Activated effector memory CD4-positive, alpha-beta T cell treated with Interleukin-2 at 50 U/mL for 16 hours (primary cell): ENCODE measurements at regions not wholly inside any gene's neighbourhood (a gene's known extent, or its start where the extent isn't known, plus 50 kb on each side); places are given as distances from the start of the nearest gene placed in this dataset.

ENCODE experiments used
- DNase-seq: peaks from one replicate; pipeline ENCODE4 v3.0.0-alpha.2; 2020

DNA sequence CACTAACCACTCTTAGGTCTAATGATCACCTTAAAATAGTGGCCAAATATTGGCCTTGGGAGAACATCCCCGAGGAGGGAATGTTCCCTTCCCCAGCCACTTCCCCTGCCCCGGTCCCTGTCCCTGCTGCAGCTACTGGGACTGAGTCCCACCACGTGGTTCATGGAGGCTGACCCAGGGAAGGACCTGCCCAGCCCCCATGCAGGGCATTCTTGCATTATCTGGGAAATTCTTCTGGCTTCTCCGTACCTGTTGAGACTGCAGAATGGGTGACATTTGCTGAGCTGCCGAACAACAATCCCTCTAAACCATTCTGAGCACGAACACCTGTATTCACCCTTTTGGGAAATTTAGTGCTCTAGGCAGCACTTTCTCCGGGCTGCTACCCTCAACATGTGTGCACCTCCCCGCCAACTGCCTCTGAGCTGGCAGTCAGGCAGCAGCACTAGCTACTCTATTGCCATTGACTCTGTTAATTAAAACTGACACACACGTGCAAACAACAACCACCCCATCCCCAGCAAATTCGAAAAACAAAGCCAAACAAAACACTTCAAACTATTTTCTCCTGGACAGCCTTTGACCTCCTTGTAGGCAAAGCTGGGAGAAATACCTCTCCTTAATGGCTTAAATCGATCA is 567.4 kb upstream of the MKI67 start:
- DNase-seq = no peak

DNA sequence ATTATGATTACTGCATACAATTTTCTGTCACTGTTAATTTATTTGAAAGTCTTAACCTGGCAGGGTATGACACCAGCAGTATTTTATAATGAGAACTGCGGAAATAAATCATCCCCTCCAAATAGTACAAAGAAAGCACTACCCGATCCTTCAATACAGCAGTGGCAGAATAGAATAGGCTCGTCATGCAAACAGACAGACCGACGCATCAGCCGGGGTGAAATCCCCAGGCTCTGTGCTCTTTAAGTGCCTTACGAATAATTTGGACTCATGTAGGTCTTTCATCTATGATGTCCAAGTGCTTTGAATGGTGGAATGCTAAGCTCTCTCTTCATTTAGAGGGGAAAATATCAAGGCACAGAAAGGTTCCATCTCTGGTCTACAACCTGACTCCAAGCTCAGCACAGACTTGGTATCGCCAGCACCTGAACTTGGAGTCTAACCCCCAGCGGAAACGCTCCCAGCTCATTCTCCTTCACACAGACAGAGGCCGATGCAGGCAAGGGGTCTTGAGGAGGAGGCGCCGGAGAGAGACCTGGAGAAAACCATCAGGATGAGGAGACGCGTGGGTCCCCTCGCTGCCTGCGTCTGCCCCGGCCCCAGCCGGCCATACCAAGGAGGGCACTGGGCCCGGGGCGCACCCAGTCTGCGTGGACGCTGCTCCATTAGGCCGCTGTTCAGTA is 568.1 kb upstream of the MKI67 start:
- DNase-seq = no peak

DNA sequence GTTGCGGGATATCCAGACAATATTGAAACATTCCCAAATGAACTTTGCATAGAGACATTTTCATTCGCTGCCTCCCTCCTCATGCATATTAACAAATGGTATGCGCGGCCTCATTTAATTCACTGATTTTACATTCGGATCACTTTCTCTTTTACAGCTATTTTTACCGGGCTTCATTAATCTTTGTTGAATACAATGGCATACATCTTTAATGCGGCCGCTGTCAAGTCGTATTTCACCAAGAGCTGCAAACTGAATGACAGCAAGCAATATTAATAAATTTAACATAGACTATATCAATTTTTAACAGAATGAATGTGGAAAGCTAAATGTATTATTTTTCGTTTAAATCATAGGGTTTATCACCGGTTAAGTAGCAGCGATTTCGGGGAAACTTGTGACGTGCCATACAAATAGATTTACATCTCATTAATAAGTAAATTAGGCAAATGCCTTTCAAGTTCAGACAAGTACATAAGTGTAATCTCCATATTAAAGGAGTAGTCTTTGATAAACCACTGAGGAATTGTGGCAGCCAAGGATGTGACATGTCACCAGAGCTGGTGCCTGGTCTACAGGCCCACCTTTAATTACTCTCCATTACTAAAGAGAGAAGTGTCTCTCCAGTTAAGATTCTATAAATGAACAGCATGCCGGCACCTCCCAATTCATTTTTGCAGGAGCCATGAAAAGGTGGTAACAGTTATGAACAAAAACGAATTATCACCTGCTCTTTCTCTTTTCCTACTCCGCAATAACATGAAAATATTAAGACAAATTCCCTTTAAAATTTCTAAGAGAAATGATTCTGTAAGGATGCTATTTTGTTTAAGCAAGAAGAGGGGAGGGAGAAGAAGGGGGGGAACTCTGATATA is 568.9 kb upstream of the MKI67 start:
- no peak for DNase-seq

DNA sequence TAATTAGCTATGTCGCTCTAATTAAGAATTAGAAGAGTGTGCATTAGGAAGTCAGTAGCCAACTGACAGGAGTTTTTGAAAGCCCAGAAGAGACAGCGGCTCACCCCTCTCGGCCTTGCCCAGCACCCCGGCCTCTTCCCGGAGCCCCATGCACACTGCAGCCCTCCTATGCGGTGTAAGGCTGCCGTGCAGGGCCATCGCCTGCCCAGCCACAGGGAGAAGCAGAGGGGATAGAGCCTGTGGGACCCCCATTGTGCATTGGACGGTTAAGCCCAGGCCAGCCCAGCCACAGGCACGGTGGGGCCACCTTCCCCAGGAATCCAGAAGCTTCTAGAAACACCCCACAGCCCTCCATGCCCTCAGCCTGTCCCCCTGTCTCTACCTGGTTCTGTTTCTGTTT is 569.7 kb upstream of the MKI67 start:
- no peak for DNase-seq

DNA sequence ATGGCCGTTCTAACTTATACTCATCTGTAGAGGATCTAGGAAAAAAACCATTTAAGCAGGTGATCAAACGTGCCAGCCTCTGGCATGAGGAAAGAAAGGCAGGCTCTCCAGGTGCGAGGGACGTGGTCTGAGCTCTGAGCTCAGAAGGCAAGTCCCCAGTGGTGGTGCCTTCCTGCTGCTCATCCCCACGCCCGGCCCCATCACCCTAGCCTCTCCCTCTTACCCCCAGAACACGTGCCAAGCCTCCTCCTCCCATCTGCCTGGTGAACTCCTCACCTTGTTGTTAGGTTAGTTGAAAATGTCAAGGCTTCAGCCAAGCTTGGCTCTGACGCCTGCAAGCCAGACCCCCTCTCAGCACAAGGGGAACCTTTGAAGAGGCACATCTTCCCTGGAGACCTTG is 571.2 kb upstream of the MKI67 start:
- no peak for DNase-seq

DNA sequence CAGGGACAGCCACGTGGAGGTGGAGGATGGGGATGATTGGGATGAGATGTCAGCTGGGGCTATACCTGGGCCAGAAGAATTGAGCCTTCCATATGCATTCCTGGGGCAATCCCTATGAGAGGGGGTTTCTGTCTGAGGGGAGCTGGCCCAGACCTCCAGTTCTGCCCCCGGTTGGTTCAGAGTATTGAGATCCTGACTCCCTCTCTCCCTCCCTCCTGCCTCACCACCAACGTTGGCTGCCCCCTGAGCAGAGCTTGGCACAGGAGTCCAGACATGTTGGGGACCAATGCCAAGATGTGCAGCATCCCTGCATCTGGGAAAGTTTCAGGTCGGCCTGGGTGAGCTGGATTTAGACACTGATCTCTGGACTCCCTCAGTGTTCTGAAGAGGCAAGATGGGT is 575.2 kb upstream of the MKI67 start:
- DNase-seq = no peak

DNA sequence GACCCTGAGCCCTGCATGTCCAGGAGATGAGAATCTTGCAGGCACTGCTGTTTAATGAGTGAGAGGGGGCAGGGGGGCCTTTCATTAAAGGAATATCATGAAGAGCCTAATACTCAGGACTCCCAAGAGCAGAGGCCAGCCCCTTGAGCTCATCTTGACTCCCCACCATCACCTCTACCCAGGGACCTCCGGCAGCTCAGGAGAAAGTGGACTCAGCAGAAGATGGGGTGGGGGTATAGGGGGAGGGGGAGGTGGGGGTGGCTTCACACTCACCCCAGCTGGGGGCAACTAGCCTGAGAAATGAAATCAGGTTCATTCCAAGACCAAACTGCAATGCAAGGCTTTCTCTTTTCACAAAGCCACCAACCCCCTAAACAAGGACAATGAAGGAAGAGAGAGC is 575.6 kb upstream of the MKI67 start:
- no peak for DNase-seq

DNA sequence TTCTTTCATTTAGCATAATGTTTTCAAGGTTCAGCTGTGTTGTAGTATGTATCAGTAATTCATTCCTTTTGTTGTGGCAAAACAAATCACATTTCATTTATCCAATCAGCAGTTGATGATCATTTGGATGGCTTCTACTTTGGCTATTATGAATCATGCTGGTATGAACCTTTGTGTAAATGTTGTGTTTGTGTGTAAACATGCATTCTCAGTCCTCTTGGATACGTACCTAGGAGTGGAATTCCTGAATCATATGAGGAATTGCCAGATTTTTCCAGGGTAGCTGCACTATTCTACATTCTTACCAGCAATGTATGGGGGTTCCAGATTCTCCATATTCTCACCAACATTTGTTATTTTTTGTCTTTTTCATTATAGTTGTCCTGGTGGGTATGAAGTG is 578.5 kb upstream of the MKI67 start:
- DNase-seq = no peak

DNA sequence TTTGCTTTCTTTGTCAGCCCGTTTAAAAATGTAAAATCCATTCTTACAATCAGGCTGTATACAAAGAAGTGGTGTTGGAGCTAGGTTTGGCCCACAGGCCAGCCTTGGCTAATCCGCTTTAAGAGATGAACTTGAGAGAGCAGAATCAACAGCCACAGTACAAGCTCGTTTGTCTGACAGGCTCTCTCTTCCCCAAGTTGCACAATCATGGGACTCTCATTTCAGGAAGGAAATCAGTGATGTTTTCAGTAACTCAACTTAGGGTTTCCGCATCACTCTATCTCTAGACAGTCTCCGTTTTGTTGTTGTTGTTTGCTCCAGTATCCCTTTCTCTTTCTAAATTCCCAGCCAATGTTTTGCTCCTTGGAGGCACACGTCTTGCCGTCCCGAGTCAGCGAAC is 582.0 kb upstream of the MKI67 start:
- no peak for DNase-seq

DNA sequence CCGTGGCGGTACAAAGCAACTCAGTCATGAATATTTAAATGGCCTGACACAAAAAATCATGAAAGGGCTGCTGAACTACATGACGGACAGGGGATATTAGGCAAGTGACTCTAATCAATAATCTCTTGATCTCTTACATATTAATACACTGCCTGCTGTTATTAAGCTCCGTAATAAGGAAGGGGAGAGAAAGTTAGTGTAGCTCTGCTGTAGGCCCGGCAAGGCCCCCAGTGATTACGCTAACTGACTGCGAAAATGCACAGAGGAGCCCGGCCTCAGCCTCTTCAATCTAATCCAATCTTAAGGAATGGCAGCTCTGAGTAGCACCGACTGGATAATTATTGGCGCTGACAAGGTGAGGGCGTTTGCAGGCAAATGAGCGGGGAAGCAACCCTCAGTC is 583.5 kb upstream of the MKI67 start:
- DNase-seq = no peak

DNA sequence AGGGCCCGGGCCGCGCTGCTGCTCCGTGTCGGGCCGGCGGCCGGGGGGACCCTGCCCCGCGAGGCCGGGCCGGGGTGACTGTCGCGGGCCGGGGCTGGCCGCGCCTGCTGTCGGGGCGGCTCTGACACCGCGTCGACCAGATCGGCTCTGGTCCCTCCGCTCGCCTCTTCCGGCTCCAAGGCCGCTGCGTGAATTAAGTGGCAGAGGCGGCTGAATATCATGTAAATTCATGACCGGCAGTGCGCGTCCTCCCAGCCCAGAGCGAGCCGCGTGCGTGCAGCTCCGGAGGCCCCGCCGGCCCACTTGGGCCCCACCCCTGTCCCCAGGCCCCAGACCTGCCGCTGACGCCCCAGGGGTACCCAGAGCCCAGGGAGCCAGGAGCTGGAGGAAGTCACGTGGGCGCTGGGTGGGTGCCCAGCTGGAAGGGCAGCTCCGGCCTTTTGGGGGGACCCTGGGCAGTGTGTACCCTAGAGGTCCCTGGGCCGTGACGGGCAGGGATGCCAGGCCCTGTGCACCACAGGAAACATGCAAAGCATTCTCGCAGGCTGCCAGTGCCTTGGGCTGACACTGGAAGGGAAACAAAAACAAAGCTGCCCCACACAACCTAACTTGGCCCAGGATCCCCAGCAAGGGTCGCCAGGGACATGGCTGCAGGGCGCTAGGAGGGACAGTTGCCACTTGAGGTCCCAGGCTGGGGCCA is 584.0 kb upstream of the MKI67 start:
- no peak for DNase-seq

DNA sequence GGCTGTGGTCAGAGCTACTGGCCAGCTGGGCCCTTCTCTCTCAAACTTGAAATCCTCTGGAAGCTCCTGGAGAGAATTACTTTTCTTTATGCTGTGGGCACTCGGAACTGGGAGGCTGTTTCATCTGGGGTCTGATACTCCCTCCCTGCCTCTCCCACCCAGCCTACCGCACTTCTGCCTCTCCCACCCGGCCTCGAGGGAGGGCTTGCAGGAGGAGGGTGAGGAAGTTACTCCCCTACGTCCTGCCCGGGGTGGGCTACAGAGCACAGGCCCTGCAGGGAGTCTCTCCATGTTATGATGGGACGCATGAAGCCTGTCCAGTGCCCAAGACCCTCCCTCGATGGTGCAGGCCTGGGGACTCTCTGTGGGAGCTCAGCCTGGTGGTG is 584.6 kb upstream of the MKI67 start:
- DNase-seq = no peak

DNA sequence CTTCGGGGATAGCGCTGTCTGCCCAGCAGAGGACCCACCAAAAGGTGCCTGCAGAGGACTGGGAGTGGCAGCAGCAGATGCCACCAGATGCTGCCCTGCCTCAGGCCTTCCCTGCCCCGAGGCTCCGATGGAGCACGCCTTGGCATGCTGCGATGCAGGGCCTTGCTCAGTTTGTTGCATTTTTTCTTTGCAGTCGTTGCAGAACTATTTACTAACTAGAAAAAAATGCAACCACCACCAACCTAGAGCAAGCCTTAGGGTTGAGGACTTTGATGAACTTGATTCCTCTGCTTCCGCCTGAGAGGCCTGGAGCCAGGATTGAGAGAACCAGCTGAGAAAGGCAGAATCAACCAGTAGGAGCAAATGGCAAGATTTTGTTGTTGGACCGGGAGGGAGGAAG is 585.6 kb upstream of the MKI67 start:
- DNase-seq = no peak

DNA sequence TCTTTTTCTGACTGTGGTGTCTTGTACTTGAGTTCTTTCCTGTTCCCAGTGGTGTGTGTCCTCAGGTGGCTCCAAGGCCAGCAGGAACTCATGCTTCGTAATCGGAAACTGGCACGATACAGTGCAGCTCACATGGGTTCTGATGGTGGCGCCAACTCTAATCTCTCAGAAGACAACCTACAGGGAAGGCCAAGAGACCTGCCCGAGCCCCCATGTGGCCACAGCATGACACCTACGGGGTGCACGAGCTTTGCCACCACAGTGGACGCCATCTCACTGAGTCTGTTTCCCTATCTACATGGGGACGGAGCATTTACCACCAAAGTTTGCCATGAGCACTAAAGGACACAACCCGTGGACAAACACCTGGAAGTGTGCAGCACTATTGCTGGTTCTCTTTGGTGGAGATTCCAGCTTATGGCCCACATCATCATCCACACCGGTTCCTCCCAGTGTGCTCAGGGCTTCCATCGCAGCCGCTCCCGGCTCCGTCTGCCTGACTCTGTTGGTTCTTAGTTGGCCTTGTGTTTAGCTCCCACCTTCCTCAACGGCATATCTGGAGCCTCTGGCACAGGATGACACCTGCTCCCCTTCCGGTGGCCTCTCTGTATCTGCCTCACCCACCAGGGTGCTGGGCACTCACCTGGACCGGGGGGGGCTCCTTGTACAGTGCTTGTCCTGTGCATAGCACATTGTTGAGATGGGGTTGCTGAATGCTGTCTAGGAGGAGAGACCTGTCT is 586.6 kb upstream of the MKI67 start:
- DNase-seq = no peak

DNA sequence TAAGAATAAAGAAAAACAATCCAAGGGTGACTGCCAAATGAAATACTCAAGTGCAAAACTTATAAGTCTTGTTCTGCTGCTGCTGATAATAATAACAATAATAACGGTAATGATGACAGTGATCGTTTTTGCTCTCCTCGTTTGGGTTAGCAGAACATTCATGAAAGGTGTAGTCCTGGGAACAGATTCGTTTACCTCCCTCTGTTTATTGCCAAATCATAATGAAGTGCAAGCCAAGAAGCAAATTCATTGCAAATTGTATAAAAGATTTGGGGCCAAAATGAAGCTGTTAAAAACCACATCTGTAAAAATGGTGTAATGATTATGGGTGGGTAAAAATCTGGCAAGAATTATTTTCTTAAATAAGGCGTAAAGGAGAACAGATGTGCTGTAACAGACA is 587.2 kb upstream of the MKI67 start:
- DNase-seq = no peak

DNA sequence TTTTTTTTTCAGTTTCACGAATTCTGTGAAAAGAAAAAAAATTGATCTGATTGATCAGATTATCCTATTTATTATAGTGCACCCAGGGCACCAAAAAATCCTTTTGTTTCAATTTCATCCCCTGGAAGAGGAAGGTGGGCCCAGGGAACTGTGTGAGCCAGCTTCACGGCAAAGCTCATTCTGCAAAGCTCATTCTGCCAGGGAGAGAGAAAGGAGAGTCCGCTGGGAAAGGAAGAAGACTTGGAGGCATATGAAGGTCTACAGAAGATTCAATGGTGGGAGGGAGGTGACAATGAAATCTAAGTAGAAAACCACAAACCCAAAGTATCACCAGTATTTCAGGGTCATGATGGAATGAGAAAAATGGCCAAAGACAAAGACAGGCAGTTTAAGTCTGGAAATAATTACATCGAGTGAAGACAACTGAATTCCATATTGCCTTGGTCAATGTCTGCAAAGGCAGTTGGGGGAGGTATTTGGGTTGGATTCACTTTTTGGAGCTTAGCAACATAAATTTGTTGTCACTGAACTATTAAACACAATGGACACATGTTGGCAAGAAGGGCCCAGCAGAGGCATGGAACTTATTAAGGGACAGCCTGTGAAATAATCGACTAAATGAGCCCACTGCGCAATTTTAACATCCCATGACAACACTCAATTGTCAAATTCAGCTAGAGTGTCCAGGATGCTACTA is 587.8 kb upstream of the MKI67 start:
- no peak for DNase-seq

DNA sequence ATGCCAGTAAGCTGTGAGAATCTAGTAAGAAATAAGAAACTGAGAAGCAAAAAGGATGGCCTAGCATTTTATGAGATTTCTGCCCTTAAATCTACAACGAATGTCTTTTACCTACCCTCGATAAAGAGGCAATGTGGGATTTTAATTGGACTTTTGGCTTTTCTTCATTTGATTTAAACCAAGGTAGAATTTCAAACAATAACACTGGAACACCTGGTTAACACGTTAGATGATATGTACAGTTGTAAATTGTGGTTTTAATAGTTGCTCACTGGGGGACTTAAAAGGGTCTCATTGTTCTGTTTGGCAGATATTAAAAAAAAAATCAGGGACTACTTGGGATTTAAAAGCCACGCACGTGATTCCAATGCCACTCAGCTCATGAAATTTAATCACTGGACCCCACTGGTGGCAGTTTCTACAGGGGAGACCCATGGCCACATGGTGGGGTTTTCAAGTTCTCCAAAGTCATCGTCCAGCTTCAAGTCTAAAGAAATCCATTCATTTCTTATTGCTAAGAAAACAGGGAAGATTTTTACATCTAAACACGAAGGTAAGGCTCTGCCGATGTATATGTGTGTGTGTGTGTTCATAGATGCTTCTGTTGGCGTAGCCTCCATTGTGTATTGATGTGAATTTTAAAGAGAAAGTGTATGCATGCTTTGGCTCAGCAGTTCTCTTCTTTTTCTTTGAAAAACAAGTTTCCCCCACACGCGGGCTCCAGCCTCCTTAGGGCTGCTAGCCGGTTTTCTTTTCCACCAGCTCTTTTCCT is 588.6 kb upstream of the MKI67 start:
- DNase-seq = no peak

DNA sequence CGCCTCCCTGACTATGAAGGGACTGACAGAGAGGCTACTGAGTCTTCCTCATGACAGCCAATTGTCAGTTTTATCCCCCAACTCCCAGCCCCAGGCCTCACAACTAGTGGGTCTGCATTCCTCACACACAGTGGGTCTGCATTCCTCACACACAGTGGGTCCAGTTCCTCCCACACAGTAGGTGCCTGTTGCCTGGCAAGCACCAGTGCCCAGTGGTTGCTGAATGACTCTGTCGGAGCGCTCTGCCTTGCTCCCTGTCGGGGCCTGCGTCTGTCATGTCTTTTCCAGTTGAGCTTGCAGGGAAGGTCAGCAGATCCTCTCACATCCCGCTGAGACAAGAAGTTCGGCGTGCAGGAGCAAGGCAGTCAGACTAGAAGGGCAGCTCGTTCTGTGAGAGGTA is 590.0 kb upstream of the MKI67 start:
- DNase-seq = no peak

DNA sequence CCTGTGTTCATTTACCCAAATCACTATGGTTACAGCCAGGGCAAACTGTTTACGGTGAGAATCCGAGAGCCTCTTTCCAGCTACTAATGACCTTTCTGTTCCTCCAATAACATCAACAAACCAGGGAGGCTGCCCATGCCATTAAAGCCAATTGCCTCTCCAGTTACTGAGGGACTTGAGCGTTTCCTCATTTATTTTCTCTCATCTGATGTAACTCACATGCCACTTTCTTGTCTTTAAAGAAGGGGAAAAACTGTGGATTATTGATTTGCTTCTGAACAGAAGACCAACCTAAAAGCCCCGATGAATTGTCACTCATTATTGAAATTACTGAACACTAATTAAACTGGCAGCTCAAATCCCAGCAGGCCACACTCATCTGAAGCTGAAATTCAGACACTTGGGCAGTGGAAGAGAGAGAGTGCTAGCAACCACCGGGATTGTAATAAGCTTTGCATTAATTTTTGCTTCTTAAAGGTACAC is 595.8 kb upstream of the MKI67 start:
- no peak for DNase-seq

DNA sequence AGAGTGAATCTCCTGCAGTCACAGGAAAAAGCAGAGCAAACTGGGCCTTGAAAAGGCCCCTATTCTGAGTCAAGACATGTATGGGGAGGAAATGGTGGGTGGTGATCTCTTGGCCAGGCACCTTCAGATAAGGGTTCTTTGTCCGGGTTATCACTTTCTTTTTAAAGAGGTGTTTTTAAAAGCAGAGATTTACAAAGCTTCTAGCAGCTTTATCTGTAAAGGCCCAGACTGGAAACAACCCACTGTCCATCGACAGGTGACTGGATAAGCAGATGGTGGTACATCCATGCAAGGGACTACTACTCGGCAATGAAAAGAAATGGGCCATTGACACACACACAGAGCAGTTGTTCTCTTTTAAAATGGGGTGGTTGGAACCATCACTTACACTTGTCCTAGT is 596.7 kb upstream of the MKI67 start:
- no peak for DNase-seq

DNA sequence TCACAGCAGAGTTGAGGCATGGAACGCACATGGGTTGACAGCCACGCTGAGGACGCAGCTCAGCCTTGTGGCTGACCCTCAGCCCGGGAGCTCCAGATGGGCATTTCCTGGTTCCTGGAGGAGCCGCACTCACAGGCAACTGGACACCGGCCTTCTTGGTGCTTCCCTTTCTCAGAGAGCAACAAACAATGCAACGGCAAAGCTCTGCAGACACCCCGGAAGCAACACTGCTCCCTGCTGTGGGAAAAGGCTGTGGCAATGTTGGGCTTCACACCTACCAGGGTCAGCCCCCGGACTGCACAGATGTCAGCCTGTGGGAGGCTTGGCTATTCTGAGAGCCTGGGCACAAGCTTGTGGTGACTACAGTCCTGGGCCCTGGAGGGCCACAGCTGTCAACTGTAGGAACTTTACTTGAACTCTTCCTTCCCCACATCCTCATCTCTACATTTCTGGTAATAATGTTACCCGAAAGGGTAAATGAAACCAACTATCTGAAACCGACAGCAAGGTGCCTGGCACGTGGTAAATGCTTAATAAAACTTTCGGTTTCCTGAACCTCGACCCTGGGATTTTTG is 597.5 kb upstream of the MKI67 start:
- no peak for DNase-seq
